ENCODE measurements at regions not wholly inside any gene's neighbourhood (a gene's known extent, or its start where the extent isn't known, plus 50 kb on each side); places are given as distances from the start of the nearest gene placed in this dataset.
A peak's percentile ranks its signal among the peaks of the same experiment; 100 is the strongest.
"Not testable (repeated sequence)": the region's sequence is repeated elsewhere in the genome, so short reads cannot be mapped to it uniquely, and the experiment has no call there.

DNA sequence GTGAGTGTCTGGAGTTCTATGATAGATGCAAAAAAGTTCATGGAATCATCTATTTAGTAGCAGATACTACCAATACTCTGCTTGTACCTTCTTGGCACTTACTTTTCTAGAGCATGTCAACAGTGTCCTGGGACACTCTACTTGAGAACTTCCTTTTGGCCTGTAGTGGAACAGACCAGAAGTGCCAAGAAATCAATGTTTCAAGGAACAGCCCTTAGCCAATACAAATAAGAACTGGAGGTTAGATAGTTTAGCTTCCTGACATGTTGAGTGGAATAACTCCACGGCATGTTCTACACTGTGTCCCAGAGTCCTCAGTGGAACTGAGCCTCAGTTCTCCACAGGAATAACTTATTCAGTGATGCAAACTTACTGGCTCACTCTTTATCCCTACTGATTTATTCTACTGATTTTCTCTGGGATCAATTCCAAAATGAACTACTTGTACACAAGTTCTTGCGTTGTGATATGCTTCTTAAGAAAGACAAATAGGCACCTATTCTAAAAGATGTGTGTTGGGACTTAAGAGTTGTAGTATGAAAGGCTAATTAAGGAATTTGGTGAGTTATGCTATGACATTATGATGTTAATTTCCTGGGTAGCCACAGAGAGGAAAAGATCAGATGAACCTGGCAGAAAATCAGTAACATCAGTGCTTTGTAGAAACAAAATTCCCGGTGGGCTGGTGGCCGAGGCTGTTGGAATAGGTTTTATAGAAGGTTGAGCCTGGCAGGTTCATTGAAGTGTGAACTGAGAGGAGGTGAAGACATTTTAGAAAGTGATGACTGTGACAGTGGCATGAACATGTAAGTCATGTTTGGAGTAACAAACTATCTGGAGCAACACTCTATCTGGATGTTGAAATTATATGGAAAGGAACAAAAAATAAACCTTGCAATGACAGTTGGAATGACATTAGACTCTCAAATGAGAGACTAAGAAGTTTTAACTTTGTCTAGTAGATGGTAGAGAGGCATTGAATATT is 101.8 kb upstream of the RBMS3 start:
- DNase-seq (no peak), ATAC-seq (peak in 3 of 4 donors; percentile 32 to 61 (median 54))
- no peaks in the 10 kb centered on the region for H3K9me3 ChIP-seq
- intact Hi-C loops (cut with DNase I): loop anchor here in 1 of 10 donors (10.0 kb wide), 1 partner anchor 336 kb away; no protein-coding TSS in a partner anchor
- no peak overlapping the region for H3K27ac ChIP-seq
- no peaks in the 10 kb centered on the region for H3K27me3 ChIP-seq
- no peaks in the 10 kb centered on the region for H3K36me3 ChIP-seq
- no peak overlapping the region for H3K4me3 ChIP-seq
- TF ChIP-seq, protein P1, sequence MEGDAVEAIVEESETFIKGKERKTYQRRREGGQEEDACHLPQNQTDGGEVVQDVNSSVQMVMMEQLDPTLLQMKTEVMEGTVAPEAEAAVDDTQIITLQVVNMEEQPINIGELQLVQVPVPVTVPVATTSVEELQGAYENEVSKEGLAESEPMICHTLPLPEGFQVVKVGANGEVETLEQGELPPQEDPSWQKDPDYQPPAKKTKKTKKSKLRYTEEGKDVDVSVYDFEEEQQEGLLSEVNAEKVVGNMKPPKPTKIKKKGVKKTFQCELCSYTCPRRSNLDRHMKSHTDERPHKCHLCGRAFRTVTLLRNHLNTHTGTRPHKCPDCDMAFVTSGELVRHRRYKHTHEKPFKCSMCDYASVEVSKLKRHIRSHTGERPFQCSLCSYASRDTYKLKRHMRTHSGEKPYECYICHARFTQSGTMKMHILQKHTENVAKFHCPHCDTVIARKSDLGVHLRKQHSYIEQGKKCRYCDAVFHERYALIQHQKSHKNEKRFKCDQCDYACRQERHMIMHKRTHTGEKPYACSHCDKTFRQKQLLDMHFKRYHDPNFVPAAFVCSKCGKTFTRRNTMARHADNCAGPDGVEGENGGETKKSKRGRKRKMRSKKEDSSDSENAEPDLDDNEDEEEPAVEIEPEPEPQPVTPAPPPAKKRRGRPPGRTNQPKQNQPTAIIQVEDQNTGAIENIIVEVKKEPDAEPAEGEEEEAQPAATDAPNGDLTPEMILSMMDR (IDR thresholded peaks at IDR 0.05): no peak
- TF ChIP-seq POLR2A (IDR thresholded peaks at IDR 0.05): no peak
- WGBS, 4 donors: 36 to 62% (median 57%) methylated on average over 4 of the region's 4 CpGs
- H3K4me1 ChIP-seq: peaks cover 0 to 38% (median 11%) of the 10 kb centered on the region in 12 donors

DNA sequence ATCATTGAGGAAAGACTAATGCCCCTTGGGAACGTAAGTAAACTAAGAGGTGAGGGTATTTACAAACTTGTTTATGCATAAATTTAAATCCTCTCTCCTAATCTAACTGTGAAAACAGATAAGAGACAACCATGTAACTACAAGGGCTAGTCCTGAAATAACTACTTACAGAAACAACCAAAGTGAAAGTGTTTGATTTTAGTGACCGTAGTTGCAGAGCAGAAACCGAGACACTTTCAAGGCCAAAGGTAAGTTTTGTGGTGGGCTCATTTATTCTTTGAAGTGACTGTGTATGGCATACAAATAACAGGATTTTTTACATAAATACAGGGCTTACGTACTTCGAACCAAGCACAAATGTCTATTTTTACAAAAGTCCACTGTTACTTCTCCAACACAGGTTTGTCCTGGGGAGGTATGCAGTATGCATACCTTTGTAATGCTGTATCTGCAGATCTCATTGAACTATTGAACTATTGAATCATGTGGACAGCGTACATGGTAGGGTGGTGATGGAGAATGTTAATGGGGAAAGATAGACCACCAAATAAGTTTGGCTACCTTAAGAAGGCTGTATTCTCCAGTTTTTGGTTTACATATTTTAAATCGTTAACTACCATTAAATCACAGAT is 99.6 kb upstream of the RBMS3 start:
- Histone ChIP-seq H3K4me1 (peaks cover 0 to 38% (median 11%) of the 10 kb centered on the region in 12 donors), H3K36me3 (no peaks in the 10 kb centered on the region), H3K27me3 (no peaks in the 10 kb centered on the region), H3K4me3 (no peak overlapping the region), H3K9me3 (no peaks in the 10 kb centered on the region), H3K27ac (peak overlapping the region in 1 of 12 donors; percentile 47)
- intact Hi-C loops (cut with DNase I): loop anchor here in 1 of 10 donors (10.0 kb wide), 1 partner anchor 254 kb away; no protein-coding TSS in a partner anchor
- TF ChIP-seq POLR2A (IDR thresholded peaks at IDR 0.05): no peak
- TF ChIP-seq, protein P1 (IDR thresholded peaks at IDR 0.05): no peak
- ATAC-seq (no peak), DNase-seq (no peak)
- WGBS, 4 donors: 76 to 79% (median 78%) methylated on average over 7 of the region's 7 CpGs

DNA sequence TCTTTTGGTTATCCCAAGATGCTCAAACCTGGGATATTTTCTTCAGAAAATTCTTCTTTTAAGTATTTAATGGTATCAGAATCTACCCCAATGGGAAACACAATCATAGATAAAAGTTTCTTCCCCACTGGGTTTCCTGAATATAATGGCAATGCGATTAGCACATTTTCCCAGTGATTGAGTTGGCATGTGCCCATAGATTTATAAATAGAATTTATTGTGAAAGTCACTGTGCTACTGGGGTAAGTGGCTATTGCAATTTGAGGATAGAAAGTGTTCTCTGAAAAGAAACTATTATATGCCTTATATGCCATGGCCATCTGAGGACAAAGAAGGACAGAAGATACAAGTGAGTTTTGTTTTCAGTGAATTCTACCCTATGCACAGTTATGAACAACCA is 99.0 kb upstream of the RBMS3 start:
- H3K4me1 ChIP-seq: peaks cover 0 to 32% (median 11%) of the 10 kb centered on the region in 12 donors
- peak overlapping the region in 2 of 12 donors; percentile 4 to 47 for H3K27ac ChIP-seq
- no peaks in the 10 kb centered on the region for H3K27me3 ChIP-seq
- H3K4me3 ChIP-seq: no peak overlapping the region
- H3K36me3 ChIP-seq: no peaks in the 10 kb centered on the region
- TF ChIP-seq, protein P1 (IDR thresholded peaks at IDR 0.05): no peak
- TF ChIP-seq POLR2A (IDR thresholded peaks at IDR 0.05): no peak
- intact Hi-C loops (cut with DNase I): loop anchor here in 1 of 10 donors (10.0 kb wide), 1 partner anchor 253 kb away; no protein-coding TSS in a partner anchor
- DNase-seq (no peak), ATAC-seq (peak; percentile 22 to 63 (median 35))
- H3K9me3 ChIP-seq: no peaks in the 10 kb centered on the region
- 27 to 33% (median 31%) methylated on average over 1 of the region's 1 CpG for WGBS, 4 donors

DNA sequence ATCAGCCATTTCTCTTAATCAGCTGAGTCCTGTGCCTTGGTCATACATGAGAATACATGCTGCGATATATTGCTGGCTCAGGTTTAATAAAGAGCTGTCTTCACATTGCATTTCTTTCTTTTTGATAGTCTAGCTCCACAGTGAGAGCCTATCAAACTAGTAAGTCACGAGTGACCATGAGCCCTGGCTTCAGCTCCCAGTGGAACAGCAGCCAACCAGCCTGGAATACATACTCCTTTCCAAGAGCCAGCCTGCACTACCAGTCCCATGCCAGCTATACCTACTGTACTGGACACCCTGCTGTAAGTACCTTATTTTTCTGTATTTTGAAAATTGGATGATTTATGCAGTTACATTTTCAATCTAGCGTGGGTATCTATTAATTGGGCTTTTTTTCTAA is 98.0 kb upstream of the RBMS3 start:
- H3K4me3 ChIP-seq, H3K36me3 ChIP-seq, H3K9me3 ChIP-seq, H3K27me3 ChIP-seq, DNase-seq: not testable (repeated sequence)
- H3K27ac ChIP-seq: peak overlapping the region in 2 of 12 donors; percentile 4 to 47
- H3K4me1 ChIP-seq: peaks cover 0 to 31% (median 11%) of the 10 kb centered on the region in 12 donors
- ATAC-seq: peak; percentile 74 to 90 (median 85)
- WGBS, 4 donors: 49 to 74% (median 64%) methylated on average over 3 of the region's 3 CpGs
- intact Hi-C loops (cut with DNase I): loop anchor here in 1 of 10 donors (10.0 kb wide), 1 partner anchor 252 kb away; no protein-coding TSS in a partner anchor

Data from heart left ventricle (tissue), 16 donors.